NT2/D1 (cell line): ENCODE measurements at regions not wholly inside any gene's neighbourhood (a gene's known extent, or its start where the extent isn't known, plus 50 kb on each side); places are given as distances from the start of the nearest gene placed in this dataset.
"Not testable (repeated sequence)": the region's sequence is repeated elsewhere in the genome, so short reads cannot be mapped to it uniquely, and the experiment has no call there.

Source experiments
- DNase-seq: peaks from one replicate; pipeline ENCODE4 v3.0.0-alpha.2; 2011; ENCODE audit warnings: low read depth, low spot score
- H3K27me3 ChIP-seq: 2 replicates; pipeline ENCODE4 v1.6.0; 2011; ENCODE audit warnings: mild to moderate bottlenecking; ENCODE audit not compliant: insufficient read length, insufficient read depth
- H3K36me3 ChIP-seq: 2 replicates; pipeline ENCODE4 v1.6.1; 2011; ENCODE audit warnings: mild to moderate bottlenecking, low read length, mixed read lengths; ENCODE audit not compliant: insufficient read depth, insufficient read length
- H3K4me1 ChIP-seq: 2 replicates; pipeline ENCODE4 v1.5.1; 2011; ENCODE audit not compliant: insufficient read depth, insufficient read length
- H3K4me3 ChIP-seq: 2 replicates; pipeline ENCODE4 v1.5.1; 2011; ENCODE audit warnings: low read depth; ENCODE audit not compliant: insufficient read length
- H3K9ac ChIP-seq: 2 replicates; pipeline ENCODE4 v1.6.0; 2011; ENCODE audit warnings: low read depth; ENCODE audit not compliant: insufficient read length
- H3K9me3 ChIP-seq: 2 replicates; pipeline ENCODE4 v1.5.1; 2011; ENCODE audit warnings: mild to moderate bottlenecking, low read length; ENCODE audit not compliant: insufficient read depth
- SUZ12 ChIP-seq: IDR thresholded peaks from 2 replicates; pipeline ENCODE4 v1.6.1; 2011; ENCODE audit not compliant: insufficient read length, insufficient read depth; ENCODE audit errors: extremely low read depth
- YY1 ChIP-seq: IDR thresholded peaks from 2 replicates; pipeline ENCODE4 v1.6.1; 2011; ENCODE audit not compliant: insufficient read length, insufficient read depth
- ZNF274 ChIP-seq: IDR thresholded peaks from 2 replicates; pipeline ENCODE4 v1.6.1; 2011; ENCODE audit warnings: mild to moderate bottlenecking, low read depth, low read length

DNA sequence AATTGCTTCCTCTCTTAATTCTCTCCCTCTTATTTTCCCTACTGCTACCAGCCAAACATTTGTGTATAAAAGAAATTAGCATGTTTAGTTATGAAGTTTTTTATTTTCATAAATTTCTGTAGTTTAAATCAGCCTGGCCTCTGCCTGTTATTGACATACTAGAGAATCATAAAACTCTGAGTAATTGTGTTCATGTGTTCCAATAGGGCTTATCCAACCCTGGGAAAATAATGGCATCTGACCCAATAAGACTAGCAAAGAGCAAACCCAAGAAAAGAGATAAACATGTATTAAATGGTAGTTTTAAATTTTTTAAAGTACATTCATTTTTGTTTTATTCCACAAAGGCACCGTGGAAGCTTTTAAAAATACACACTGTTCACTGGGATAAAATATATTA is 404.3 kb downstream of the HLX start:
- no peak for TF ChIP-seq YY1
- no peak for TF ChIP-seq ZNF274
- TF ChIP-seq SUZ12 = no peak
- H3K4me1 ChIP-seq = no peaks in the 10 kb centered on the region
- H3K9me3 ChIP-seq = no peaks in the 10 kb centered on the region
- H3K9ac ChIP-seq = no peak overlapping the region
- DNase-seq = no peak
- no peaks in the 10 kb centered on the region for H3K36me3 ChIP-seq
- H3K4me3 ChIP-seq = no peak overlapping the region
- no peaks in the 10 kb centered on the region for H3K27me3 ChIP-seq

DNA sequence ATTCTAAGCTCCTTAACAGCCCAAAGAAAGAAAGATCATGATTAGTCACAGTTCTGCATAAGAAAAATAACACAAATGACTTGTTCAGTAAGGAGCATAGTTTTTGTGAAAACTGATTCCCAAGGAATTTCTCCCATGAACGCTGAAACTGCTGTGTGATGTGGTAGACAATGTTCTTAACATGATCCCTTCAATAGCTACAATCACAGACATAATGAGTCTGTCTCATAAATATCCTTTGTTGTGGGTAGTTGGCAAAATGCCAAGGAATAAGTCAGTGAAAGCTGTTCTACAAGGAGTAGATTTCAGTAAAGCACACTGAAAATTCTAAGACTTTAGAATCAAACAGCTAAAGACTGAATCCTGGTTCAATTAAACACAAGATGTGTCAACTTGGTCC is 404.8 kb downstream of the HLX start:
- H3K9me3 ChIP-seq = no peaks in the 10 kb centered on the region
- H3K4me3 ChIP-seq = no peak overlapping the region
- no peak for DNase-seq
- H3K9ac ChIP-seq = no peak overlapping the region
- H3K4me1 ChIP-seq = no peaks in the 10 kb centered on the region
- no peak for TF ChIP-seq ZNF274
- no peak for TF ChIP-seq SUZ12
- no peak for TF ChIP-seq YY1
- no peaks in the 10 kb centered on the region for H3K36me3 ChIP-seq
- no peaks in the 10 kb centered on the region for H3K27me3 ChIP-seq

DNA sequence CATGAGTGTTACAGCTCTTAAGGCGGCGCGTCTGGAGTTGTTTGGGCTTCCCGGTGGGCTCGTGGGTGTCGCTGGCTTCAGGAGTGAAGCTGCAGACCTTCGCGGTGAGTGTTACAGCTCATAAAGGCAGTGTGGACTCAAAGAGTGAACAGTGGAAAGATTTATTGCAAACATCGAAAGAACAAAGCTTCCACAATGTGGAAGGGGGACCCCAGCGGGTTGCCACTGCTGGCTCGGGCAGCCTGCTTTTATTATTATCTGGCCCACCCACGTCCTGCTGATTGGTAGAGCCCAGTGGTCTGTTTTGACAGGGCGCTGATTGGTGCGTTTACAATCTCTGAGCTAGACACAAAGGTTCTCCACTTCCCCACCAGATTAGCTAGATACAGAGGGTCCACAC is 405.7 kb downstream of the HLX start:
- not testable (repeated sequence) for H3K36me3 ChIP-seq, H3K9me3 ChIP-seq, H3K27me3 ChIP-seq, H3K4me3 ChIP-seq, H3K4me1 ChIP-seq, H3K9ac ChIP-seq, DNase-seq

DNA sequence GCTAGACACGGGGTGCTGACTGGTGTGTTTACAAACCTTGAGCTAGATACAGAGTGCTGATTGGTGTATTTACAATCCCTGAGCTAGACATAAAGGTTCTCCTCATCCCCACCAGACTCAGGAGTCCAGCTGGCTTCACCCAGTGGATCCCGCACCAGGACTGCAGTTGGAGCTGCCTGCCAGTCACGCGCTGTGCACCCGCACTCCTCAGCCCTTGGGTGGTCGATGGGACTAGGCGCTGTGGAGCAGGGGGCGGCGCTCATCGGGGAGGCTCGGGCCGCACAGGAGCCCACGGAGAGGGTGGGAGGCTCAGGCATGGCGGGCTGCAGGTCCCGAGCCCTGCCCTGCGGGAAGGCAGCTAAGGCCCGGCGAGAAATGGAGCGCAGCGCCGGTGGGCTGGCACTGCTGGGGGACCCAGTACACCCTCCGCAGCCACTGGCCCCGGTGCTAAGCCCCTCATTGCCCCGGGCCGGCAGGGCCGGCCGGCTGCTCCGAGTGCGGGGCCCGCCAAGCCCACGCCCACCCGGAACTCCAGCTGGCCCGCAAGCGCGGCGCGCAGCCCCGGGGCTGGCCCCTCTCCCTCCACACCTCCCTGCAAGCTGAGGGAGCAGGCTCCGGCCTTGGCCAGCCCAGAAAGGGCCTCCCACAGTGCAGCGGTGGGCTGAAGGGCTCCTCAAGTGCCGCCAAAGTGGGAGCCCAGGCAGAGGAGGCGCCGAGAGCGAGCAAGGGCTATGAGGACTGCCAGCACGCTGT is 406.4 kb downstream of the HLX start:
- not testable (repeated sequence) for H3K36me3 ChIP-seq, DNase-seq, H3K27me3 ChIP-seq, H3K4me1 ChIP-seq, H3K9me3 ChIP-seq, H3K4me3 ChIP-seq, H3K9ac ChIP-seq

DNA sequence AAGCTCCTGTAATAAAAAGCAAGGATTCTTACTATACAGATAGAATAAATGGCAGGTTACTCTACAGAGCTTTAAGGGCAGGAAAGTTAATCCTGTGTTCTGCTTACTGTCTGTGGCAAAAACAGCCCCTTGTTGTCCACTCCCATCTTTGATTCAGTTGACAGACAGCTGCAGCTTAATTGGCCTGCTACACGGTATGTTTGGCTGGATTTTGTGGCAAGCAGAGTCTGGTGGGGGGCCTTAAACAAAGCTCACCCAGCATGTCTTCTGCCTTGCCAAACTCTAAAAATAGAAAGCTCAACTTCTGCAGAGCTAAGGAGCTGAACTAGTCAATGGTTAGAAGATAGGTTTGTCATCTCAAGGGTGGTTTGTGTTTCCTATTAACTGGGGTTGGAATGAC is 407.2 kb downstream of the HLX start:
- DNase-seq = no peak
- no peak for TF ChIP-seq YY1
- no peak for TF ChIP-seq SUZ12
- no peak for TF ChIP-seq ZNF274
- no peaks in the 10 kb centered on the region for H3K9me3 ChIP-seq
- no peak overlapping the region for H3K9ac ChIP-seq
- H3K4me3 ChIP-seq = no peak overlapping the region
- H3K27me3 ChIP-seq = no peaks in the 10 kb centered on the region
- no peaks in the 10 kb centered on the region for H3K4me1 ChIP-seq
- no peaks in the 10 kb centered on the region for H3K36me3 ChIP-seq

DNA sequence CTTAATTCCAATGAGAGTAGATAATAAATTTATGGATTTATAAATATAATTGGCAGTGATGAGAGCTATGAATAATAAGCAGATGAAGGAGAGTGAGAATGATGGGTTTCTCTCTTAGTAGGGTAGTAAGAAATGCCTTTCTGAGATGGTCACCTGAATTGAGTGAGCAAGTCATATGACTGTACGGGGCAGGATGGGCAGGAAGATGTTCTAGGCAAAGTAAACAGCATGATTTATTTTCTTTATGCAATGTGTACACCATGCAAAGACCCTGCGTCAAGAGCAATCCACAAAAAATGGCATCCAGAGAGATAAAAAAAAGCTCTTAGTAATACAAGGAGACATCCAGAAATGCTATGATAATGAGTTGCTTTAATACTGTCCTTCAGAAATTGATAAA is 409.9 kb downstream of the HLX start:
- Histone ChIP-seq H3K4me1 (no peaks in the 10 kb centered on the region), H3K4me3 (no peak overlapping the region), H3K36me3 (no peaks in the 10 kb centered on the region), H3K9me3 (no peaks in the 10 kb centered on the region), H3K9ac (no peak overlapping the region), H3K27me3 (no peaks in the 10 kb centered on the region)
- TF ChIP-seq YY1 (no peak), SUZ12 (no peak), ZNF274 (no peak)
- no peak for DNase-seq

DNA sequence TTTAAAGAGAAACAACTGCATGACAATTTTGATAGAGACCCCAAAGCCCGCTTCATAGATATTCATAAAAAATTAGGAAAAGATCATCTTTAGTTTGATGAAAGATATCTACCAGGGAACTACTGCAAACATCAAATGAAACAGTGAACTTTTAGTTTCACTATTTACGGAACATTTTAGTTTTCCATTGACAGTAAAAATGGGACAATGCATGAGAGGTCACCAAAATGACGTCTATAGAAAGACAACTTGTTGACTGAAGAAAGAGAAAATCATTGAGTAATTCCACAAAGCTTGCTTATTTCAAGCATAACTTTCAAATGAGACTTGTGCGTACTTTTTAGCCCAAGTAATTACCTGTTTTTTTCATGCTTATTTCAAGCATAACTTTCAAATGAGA is 411.4 kb downstream of the HLX start:
- TF ChIP-seq ZNF274 (no peak), YY1 (no peak), SUZ12 (no peak)
- DNase-seq = no peak
- no peak overlapping the region for H3K4me3 ChIP-seq
- H3K9ac ChIP-seq = no peak overlapping the region
- H3K27me3 ChIP-seq = no peaks in the 10 kb centered on the region
- H3K36me3 ChIP-seq = no peaks in the 10 kb centered on the region
- H3K4me1 ChIP-seq = no peaks in the 10 kb centered on the region
- no peaks in the 10 kb centered on the region for H3K9me3 ChIP-seq

DNA sequence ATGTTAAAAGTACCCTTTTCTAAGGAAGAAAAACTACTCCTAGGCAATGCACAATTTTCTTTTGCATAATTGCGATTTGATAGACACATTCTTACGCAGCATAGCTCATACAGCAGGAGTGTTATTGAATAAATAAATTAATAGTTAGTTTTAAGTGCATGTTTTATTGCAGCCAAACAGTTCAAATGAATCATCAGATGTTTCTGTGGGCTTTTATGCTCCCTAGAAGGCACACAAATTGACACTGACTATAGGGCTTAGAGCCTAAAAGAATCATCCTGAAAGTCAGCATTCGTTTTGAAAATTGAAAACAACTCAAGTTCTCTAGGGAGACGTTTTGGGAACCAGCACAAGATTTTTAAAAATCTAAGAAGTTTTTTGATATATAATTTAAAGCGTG is 411.9 kb downstream of the HLX start:
- no peaks in the 10 kb centered on the region for H3K27me3 ChIP-seq
- no peaks in the 10 kb centered on the region for H3K9me3 ChIP-seq
- no peak overlapping the region for H3K4me3 ChIP-seq
- no peak for DNase-seq
- no peak for TF ChIP-seq ZNF274
- TF ChIP-seq SUZ12 = no peak
- no peak for TF ChIP-seq YY1
- H3K9ac ChIP-seq = no peak overlapping the region
- H3K4me1 ChIP-seq = no peaks in the 10 kb centered on the region
- no peaks in the 10 kb centered on the region for H3K36me3 ChIP-seq
